HepG2 (cell line): ENCODE measurements at regions not wholly inside any gene's neighbourhood (a gene's known extent, or its start where the extent isn't known, plus 50 kb on each side); places are given as distances from the start of the nearest gene placed in this dataset.
A peak's percentile ranks its signal among the peaks of the same experiment; 100 is the strongest.

Experiments used
- ATAC-seq: fragments of 200-7000 bp; cut with Tn5 transposase; 3 replicates; pipeline ENCODE4 v1.9.1; 2020; ENCODE audit warnings: mild to moderate bottlenecking, moderate library complexity
- BruUV-seq: library from RNA; stranded (reverse); fragments of 400-500 nt; replicated peaks from 2 replicates; lab custom pipeline; 2021; lab: Mats Ljungman, UMichigan
- CTCF ChIA-PET: fragments of 300-600 bp; formaldehyde crosslinking; extraction: SDS; loops from one replicate; lab custom pipeline; 2021; ENCODE audit warnings: low total read pairs, inconsistent platforms, low intra/inter-chr PET ratio; lab: Yijun Ruan, JAX
- POLR2A ChIA-PET: fragments of 350-600 bp; sonication (Branson Sonifier 250); formaldehyde crosslinking; loops from one replicate; lab custom pipeline; 2020; ENCODE audit warnings: antibody characterized with exemption, inconsistent platforms; lab: Yijun Ruan, JAX
- DNase-seq: peaks from one replicate; pipeline ENCODE4 v3.0.0-alpha.2; 2015; ENCODE audit warnings: low spot score
- FAIRE-seq: peaks from 3 replicates; lab custom pipeline; 2011; peaks lifted over from hg19 to GRCh38; lab: Jason Lieb, UNC
- H2AFZ ChIP-seq: one replicate; pipeline ENCODE4 v1.6.1; 2011; ENCODE audit warnings: low read length, inconsistent platforms
- H3K27ac ChIP-seq: fragments of 300-600 bp; 3 replicates; pipeline ENCODE4 v1.8.0; 2011; ENCODE audit warnings: mixed run types, mild to moderate bottlenecking, mixed read lengths, low read length, inconsistent platforms; ENCODE audit not compliant: insufficient read depth; ENCODE audit errors: extremely low read length
- H3K27me3 ChIP-seq, 2 experiments: fragments of 200-600 bp in 1 of 2; 2 replicates in 1 of 2; 3 replicates in 1 of 2; pipeline versions ENCODE4 v1.6.0 to v1.8.0; 2011; ENCODE audit warnings: low read length in 2 of 2, mild to moderate bottlenecking in 2 of 2, moderate library complexity in 2 of 2, inconsistent platforms in 1 of 2; ENCODE audit not compliant: insufficient read depth in 2 of 2, control insufficient read depth in 1 of 2
- H3K36me3 ChIP-seq, 2 experiments: fragments of 200-600 bp in 1 of 2; replicated peaks in 1 of 2; 2 replicates in 1 of 2; 3 replicates in 1 of 2; pipeline versions ENCODE4 v1.5.1 to v1.8.0; 2011; ENCODE audit warnings: low read length in 2 of 2, inconsistent platforms in 1 of 2; ENCODE audit not compliant: insufficient read depth in 2 of 2, control insufficient read depth in 1 of 2
- H3K4me1 ChIP-seq: 2 replicates; pipeline ENCODE4 v1.5.1; 2012; ENCODE audit warnings: low read length, inconsistent platforms; ENCODE audit not compliant: insufficient read depth
- H3K4me2 ChIP-seq: 2 replicates; pipeline ENCODE4 v1.6.0; 2011; ENCODE audit warnings: low read depth, low read length, inconsistent platforms
- H3K4me3 ChIP-seq, 3 experiments: fragments of 200-600 bp in 1 of 3; sonication (generic), shearing (Covaris generic) in 1 of 3; replicated peaks in 1 of 3; 2 replicates each; pipeline ENCODE4 v1.5.1; 2011 to 2016; ENCODE audit warnings: low read length in 3 of 3, inconsistent platforms in 2 of 3, low read depth in 2 of 3, mild to moderate bottlenecking in 2 of 3, control low read depth in 1 of 3, mixed read lengths in 1 of 3; ENCODE audit not compliant: insufficient read depth in 1 of 3
- H3K79me2 ChIP-seq: one replicate; pipeline ENCODE4 v1.6.1; 2011; ENCODE audit warnings: low read length, inconsistent platforms; ENCODE audit not compliant: insufficient read depth
- H3K9ac ChIP-seq: 2 replicates; pipeline ENCODE4 v1.6.0; 2011; ENCODE audit warnings: mild to moderate bottlenecking, low read depth, low read length, inconsistent platforms; ENCODE audit not compliant: insufficient read depth
- H3K9me3 ChIP-seq: 2 replicates; pipeline ENCODE4 v1.5.1; 2012; ENCODE audit warnings: mild to moderate bottlenecking, low read length
- H4K20me1 ChIP-seq: 2 replicates; pipeline ENCODE4 v1.6.0; 2011; ENCODE audit warnings: inconsistent platforms, mild to moderate bottlenecking, low read length, moderate library complexity; ENCODE audit not compliant: insufficient read depth
- ELF1 ChIP-seq: sonication (generic); formaldehyde crosslinking; IDR thresholded peaks from 2 replicates; pipeline ENCODE4 v1.4.0; 2020; ENCODE audit warnings: missing genetic modification reagents
- FOXA1 ChIP-seq, 2 experiments: fragments of 450-650 bp in 1 of 2; sonication (generic) in 1 of 2; formaldehyde crosslinking in 1 of 2; IDR thresholded peaks; 2 replicates each; pipeline versions ENCODE4 v1.4.0 to v1.6.1; 2016 to 2020; ENCODE audit warnings: missing genetic modification reagents in 1 of 2
- HOXD1 ChIP-seq: sonication (generic); formaldehyde crosslinking; IDR thresholded peaks from 2 replicates; pipeline ENCODE4 v1.5.0; 2020; ENCODE audit warnings: missing genetic modification reagents
- IKZF1 ChIP-seq: fragments of 450-650 bp; IDR thresholded peaks from 2 replicates; pipeline ENCODE4 v1.7.1; 2016
- NFRKB ChIP-seq: fragments of 450-650 bp; IDR thresholded peaks from 2 replicates; pipeline ENCODE4 v1.6.1; 2017
- NR2F2 ChIP-seq: IDR thresholded peaks from 2 replicates; pipeline ENCODE4 v1.6.1; 2012; ENCODE audit warnings: low read depth, inconsistent platforms, borderline replicate concordance
- PCBP2 ChIP-seq: fragments of 200-400 bp; formaldehyde crosslinking; optimal IDR thresholded peaks from 2 replicates; pipeline ENCODE3; 2018; ENCODE audit warnings: low read length, low read depth; ENCODE audit not compliant: poor library complexity, severe bottlenecking
- TEAD2 ChIP-seq: sonication (generic); formaldehyde crosslinking; IDR thresholded peaks from 2 replicates; pipeline ENCODE4 v1.9.0; 2021; ENCODE audit warnings: missing genetic modification reagents
- TSC22D2 ChIP-seq: sonication (generic); formaldehyde crosslinking; IDR thresholded peaks from 2 replicates; pipeline ENCODE4 v1.5.1; 2020; ENCODE audit warnings: missing genetic modification reagents, mild to moderate bottlenecking, borderline replicate concordance
- U2AF2 ChIP-seq: fragments of 200-400 bp; formaldehyde crosslinking; IDR thresholded peaks from 2 replicates; pipeline ENCODE4 v1.6.1; 2017; ENCODE audit warnings: low read depth, mild to moderate bottlenecking, low read length
- ZBTB21 ChIP-seq: sonication (generic); formaldehyde crosslinking; IDR thresholded peaks from 2 replicates; pipeline ENCODE4 v1.4.0; 2020; ENCODE audit warnings: missing genetic modification reagents
- ZNF180 ChIP-seq: sonication (generic); formaldehyde crosslinking; IDR thresholded peaks from 2 replicates; pipeline ENCODE4 v1.4.0; 2020; ENCODE audit warnings: low read depth, missing genetic modification reagents, borderline replicate concordance
- ZNF703 ChIP-seq: sonication (generic); formaldehyde crosslinking; IDR thresholded peaks from 2 replicates; pipeline ENCODE4 v1.5.1; 2020; ENCODE audit warnings: missing genetic modification reagents, mild to moderate bottlenecking, moderate library complexity, borderline replicate concordance
- WGBS: methylation state at CpG from one replicate; pipeline ENCODE4 v1.1.6; 2017; ENCODE audit warnings: low lambda C conversion rate; 5-methylcytosine and 5-hydroxymethylcytosine counted together
- in situ Hi-C: cut with HindIII; loops from 2 replicates; pipeline ENCODE4 v1.10.0; 2017; ENCODE audit warnings: low pct_unique_long_range_greater_than_20kb; ENCODE audit not compliant: extremely low pct_ligation_motif_present
- intact Hi-C: fragments of 100-400 bp; cut with micrococcal nuclease; formaldehyde crosslinking; loops from one replicate; pipeline ENCODE4 v1.10.0; 2022; ENCODE audit not compliant: unreplicated experiment
- TF ChIP-seq, protein P1 (sequence below): sonication (generic); formaldehyde crosslinking; IDR thresholded peaks from 2 replicates; pipeline ENCODE4 v1.4.0; 2020; ENCODE audit warnings: mild to moderate bottlenecking, low read depth, missing genetic modification reagents
- TF ChIP-seq, protein P2 (sequence below): fragments of 450-650 bp; IDR thresholded peaks from 2 replicates; pipeline ENCODE4 v1.6.1; 2017
- TF ChIP-seq, protein P3 (sequence below): sonication (generic); formaldehyde crosslinking; IDR thresholded peaks from 2 replicates; pipeline ENCODE4 v1.5.0; 2020; ENCODE audit warnings: missing genetic modification reagents

DNA sequence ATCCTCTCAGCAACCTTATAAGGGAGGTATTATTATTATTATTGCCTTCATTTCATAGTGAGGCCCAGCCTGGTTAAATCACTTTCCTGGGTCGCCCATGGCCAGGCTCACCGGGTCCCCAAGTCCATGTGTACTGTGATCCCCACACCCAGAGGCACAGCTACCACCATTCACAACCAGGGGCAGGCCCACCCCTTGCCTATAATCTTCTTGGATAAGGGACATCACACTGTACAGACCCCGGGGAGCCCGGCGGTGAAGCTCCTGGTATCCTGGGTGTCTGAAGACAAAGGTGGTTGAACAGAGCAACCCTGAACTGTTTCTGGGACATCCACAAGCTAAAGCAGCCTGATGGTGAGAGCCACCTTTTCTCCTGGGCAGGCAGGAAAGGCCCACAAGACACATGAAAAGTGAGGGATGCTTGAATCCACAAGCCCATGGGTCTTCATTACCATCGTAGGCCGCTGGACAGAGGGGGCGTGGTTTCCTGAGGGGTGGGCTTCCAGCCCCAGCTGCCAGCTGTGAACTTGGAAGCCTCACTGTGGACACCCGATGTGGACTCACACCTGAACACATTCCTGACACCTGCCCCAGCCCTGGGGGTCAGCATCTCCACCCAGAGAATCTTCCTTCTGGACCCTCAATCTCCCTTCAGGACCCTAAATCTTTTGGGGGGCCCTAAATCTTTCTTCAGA is 185.5 kb upstream of the PMEPA1 start:
- BruUV-seq: no TSS peak
- Histone ChIP-seq H3K27ac (no peak overlapping the region), H3K36me3 (no peaks in the 10 kb centered on the region), H3K4me3 (no peak overlapping the region), H3K4me1 (no peaks in the 10 kb centered on the region; the same call in 1 of the 2 replicates), H3K4me2 (no peak overlapping the region), H3K79me2 (no peaks in the 10 kb centered on the region), H3K9me3 (no peaks in the 10 kb centered on the region), H3K9ac (no peak overlapping the region), H4K20me1 (no peaks in the 10 kb centered on the region), H3K27me3 (peaks cover 12 to 63% of the 10 kb centered on the region in 2 experiments), H2AFZ (no peak overlapping the region)
- DNase-seq: no peak
- TF ChIP-seq NFRKB (no peak), U2AF2 (no peak)
- TF ChIP-seq, protein P1, sequence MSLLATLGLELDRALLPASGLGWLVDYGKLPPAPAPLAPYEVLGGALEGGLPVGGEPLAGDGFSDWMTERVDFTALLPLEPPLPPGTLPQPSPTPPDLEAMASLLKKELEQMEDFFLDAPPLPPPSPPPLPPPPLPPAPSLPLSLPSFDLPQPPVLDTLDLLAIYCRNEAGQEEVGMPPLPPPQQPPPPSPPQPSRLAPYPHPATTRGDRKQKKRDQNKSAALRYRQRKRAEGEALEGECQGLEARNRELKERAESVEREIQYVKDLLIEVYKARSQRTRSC: no peak
- ChIA-PET CTCF (no interaction called here), POLR2A (no interaction called here)
- 0% methylated on average over 6 of the region's 9 CpGs for WGBS
- in situ Hi-C loops: no loop called here
- intact Hi-C loops: no loop called here
- ATAC-seq: no peak
- no peak for FAIRE-seq

DNA sequence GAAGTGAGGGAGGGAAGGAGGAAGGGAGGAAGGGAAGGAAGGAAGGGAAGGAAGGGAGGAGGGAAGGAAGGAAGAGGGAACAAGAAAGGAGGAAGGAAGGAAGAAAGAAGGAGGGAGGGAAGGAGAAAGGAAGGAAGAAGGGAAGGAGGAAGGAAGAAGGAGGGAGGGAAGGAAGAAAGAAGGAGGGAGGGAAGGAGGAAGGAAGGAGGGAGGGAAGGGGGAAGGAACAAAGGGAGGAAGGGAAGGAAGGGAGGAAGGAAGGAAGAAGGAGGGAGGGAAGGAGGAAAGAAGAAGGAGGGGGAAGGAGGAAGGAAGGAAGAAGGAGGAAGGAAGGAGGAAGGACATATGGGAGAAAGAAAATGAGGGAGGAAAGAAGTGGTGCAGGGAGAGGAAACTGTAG is 184.7 kb upstream of the PMEPA1 start:
- intact Hi-C loops: no loop called here
- Histone ChIP-seq H3K9me3 (no peaks in the 10 kb centered on the region), H2AFZ (no peak overlapping the region), H3K9ac (no peak overlapping the region), H3K4me3 (no peak overlapping the region), H3K27me3 (peaks cover 10 to 63% of the 10 kb centered on the region in 2 experiments), H3K36me3 (no peaks in the 10 kb centered on the region), H3K27ac (no peak overlapping the region), H3K4me2 (no peak overlapping the region), H4K20me1 (no peaks in the 10 kb centered on the region), H3K79me2 (no peaks in the 10 kb centered on the region), H3K4me1 (no peaks in the 10 kb centered on the region; the same call in 1 of the 2 replicates)
- ATAC-seq (no peak), FAIRE-seq (no peak), DNase-seq (no peak)
- ChIA-PET POLR2A (no interaction called here), CTCF (no interaction called here)
- BruUV-seq: no TSS peak
- in situ Hi-C loops: no loop called here
- 0 out of 2 replicates have a peak, but pooled peaks have one; percentile 41 for TF ChIP-seq FOXA1 (IDR thresholded peaks at IDR 0.05)
- no peak for TF ChIP-seq FOXA1 (CRISPR knock-in tag; IDR thresholded peaks at IDR 0.05)
- TF ChIP-seq ZBTB21 (CRISPR knock-in tag): no peak
- TF ChIP-seq ZNF703: no peak
- no peak for TF ChIP-seq HOXD1
- no peak for TF ChIP-seq ELF1 (CRISPR knock-in tag)
- TF ChIP-seq, protein P2, sequence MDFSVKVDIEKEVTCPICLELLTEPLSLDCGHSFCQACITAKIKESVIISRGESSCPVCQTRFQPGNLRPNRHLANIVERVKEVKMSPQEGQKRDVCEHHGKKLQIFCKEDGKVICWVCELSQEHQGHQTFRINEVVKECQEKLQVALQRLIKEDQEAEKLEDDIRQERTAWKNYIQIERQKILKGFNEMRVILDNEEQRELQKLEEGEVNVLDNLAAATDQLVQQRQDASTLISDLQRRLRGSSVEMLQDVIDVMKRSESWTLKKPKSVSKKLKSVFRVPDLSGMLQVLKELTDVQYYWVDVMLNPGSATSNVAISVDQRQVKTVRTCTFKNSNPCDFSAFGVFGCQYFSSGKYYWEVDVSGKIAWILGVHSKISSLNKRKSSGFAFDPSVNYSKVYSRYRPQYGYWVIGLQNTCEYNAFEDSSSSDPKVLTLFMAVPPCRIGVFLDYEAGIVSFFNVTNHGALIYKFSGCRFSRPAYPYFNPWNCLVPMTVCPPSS: peak; percentile 67; the same call in 1 of the 2 replicates
- TF ChIP-seq IKZF1: no peak
- TF ChIP-seq TEAD2: no peak
- peak; percentile 98 for TF ChIP-seq PCBP2
- TF ChIP-seq TSC22D2 (CRISPR knock-in tag): no peak
- TF ChIP-seq, protein P3, sequence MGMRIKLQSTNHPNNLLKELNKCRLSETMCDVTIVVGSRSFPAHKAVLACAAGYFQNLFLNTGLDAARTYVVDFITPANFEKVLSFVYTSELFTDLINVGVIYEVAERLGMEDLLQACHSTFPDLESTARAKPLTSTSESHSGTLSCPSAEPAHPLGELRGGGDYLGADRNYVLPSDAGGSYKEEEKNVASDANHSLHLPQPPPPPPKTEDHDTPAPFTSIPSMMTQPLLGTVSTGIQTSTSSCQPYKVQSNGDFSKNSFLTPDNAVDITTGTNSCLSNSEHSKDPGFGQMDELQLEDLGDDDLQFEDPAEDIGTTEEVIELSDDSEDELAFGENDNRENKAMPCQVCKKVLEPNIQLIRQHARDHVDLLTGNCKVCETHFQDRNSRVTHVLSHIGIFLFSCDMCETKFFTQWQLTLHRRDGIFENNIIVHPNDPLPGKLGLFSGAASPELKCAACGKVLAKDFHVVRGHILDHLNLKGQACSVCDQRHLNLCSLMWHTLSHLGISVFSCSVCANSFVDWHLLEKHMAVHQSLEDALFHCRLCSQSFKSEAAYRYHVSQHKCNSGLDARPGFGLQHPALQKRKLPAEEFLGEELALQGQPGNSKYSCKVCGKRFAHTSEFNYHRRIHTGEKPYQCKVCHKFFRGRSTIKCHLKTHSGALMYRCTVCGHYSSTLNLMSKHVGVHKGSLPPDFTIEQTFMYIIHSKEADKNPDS: no peak
- TF ChIP-seq NR2F2: no peak
- no peak for TF ChIP-seq ZNF180 (CRISPR knock-in tag)
